ENCODE measurements at regions not wholly inside any gene's neighbourhood (a gene's known extent, or its start where the extent isn't known, plus 50 kb on each side); places are given as distances from the start of the nearest gene placed in this dataset.

DNA sequence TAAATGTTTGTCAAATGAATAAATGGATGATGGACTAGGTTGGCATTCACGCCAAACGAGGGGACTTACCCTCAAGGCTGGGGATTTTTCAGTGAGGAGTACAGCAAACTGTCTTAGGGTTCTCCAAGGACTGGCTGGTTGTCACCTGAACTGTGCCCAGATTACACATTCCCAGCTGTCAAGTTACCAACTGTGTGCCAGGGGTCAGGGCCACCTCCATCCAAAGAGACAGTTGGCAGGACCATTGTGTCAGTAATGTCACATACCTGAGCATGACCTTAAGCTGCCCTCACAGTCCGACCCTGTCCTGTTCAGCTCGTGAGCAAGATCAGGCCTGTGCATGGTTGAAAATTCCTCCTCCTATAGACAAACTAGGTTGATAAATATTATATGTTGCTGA lies 116.7 kb downstream of the MID1IP1 start:
- POLR2A ChIA-PET (ENCODE audit: unreplicated experiment) = no interaction called here
- TF ChIP-seq FOS (IDR thresholded peaks at IDR 0.05; ENCODE audit: low read depth, low read length) (no peak), MAZ (IDR thresholded peaks at IDR 0.05; ENCODE audit: borderline replicate concordance, low read depth, low read length) (no peak), NFE2L2 (IDR thresholded peaks at IDR 0.05; ENCODE audit: low read depth, low read length) (no peak), SMC3 (IDR thresholded peaks at IDR 0.05; ENCODE audit: low read depth, low read length) (no peak), MXI1 (IDR thresholded peaks at IDR 0.05; ENCODE audit: borderline replicate concordance, low read depth, low read length) (no peak), CHD1 (IDR thresholded peaks at IDR 0.05; ENCODE audit: low read depth, low read length) (no peak), USF2 (IDR thresholded peaks at IDR 0.05; ENCODE audit: low read depth, low read length) (no peak), RCOR1 (IDR thresholded peaks at IDR 0.05; ENCODE audit: insufficient replicate concordance, low read length) (no peak), RFX5 (IDR thresholded peaks at IDR 0.05; ENCODE audit: low read depth, low read length) (no peak), RAD21 (IDR thresholded peaks at IDR 0.05; ENCODE audit: low read length) (no peak), MAFK (IDR thresholded peaks at IDR 0.05; ENCODE audit: low read depth, low read length) (no peak), POLR2A (IDR thresholded peaks at IDR 0.05; ENCODE audit: low read depth, low read length) (no peak), BHLHE40 (IDR thresholded peaks at IDR 0.05; ENCODE audit: low read depth, low read length) (no peak), CEBPB (IDR thresholded peaks at IDR 0.05; ENCODE audit: low read depth, low read length) (no peak)
- TF ChIP-seq, protein P1, sequence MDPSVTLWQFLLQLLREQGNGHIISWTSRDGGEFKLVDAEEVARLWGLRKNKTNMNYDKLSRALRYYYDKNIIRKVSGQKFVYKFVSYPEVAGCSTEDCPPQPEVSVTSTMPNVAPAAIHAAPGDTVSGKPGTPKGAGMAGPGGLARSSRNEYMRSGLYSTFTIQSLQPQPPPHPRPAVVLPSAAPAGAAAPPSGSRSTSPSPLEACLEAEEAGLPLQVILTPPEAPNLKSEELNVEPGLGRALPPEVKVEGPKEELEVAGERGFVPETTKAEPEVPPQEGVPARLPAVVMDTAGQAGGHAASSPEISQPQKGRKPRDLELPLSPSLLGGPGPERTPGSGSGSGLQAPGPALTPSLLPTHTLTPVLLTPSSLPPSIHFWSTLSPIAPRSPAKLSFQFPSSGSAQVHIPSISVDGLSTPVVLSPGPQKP (IDR thresholded peaks at IDR 0.05; ENCODE audit: borderline replicate concordance, low read depth, low read length) = no peak
- TF ChIP-seq, protein P2, sequence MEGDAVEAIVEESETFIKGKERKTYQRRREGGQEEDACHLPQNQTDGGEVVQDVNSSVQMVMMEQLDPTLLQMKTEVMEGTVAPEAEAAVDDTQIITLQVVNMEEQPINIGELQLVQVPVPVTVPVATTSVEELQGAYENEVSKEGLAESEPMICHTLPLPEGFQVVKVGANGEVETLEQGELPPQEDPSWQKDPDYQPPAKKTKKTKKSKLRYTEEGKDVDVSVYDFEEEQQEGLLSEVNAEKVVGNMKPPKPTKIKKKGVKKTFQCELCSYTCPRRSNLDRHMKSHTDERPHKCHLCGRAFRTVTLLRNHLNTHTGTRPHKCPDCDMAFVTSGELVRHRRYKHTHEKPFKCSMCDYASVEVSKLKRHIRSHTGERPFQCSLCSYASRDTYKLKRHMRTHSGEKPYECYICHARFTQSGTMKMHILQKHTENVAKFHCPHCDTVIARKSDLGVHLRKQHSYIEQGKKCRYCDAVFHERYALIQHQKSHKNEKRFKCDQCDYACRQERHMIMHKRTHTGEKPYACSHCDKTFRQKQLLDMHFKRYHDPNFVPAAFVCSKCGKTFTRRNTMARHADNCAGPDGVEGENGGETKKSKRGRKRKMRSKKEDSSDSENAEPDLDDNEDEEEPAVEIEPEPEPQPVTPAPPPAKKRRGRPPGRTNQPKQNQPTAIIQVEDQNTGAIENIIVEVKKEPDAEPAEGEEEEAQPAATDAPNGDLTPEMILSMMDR (conservative IDR thresholded peaks at IDR 0.05; ENCODE audit: low read depth, low read length) = no peak
- H4K8ac ChIP-seq (ENCODE audit: low read depth in 2 of 2, low read length in 2 of 2) = no peak overlapping the region

More for the DNA sequence above, 116.7 kb downstream of the MID1IP1 start:
- H3K23ac ChIP-seq (ENCODE audit: low read depth, low read length) = no peak overlapping the region
- no peaks in the 10 kb centered on the region for H3K36me3 ChIP-seq (ENCODE audit: control insufficient read depth, insufficient read depth, low read length)
- no peak overlapping the region for H3K56ac ChIP-seq (ENCODE audit: extremely low read depth, insufficient read depth, low read length)
- CTCF ChIA-PET = no interaction called here
- no peak overlapping the region for H3K27ac ChIP-seq (ENCODE audit: insufficient read depth, low read length)
- H4K5ac ChIP-seq (ENCODE audit: low read depth, low read length) = no peak overlapping the region
- no peak overlapping the region for H3K14ac ChIP-seq (replicated peaks; ENCODE audit: low read depth, low read length)
- dilution Hi-C loops (cut with HindIII; ENCODE audit: low sequenced_read_pairs, unreplicated experiment) = no loop called here
- H2AFZ ChIP-seq (replicated peaks; ENCODE audit: low read length, poor library complexity) = no peak overlapping the region
- no peak overlapping the region for H2BK15ac ChIP-seq (ENCODE audit: low read depth, low read length)
- in situ Hi-C loops (cut with MboI; ENCODE audit: low sequenced_read_pairs) = no loop called here
- no peak overlapping the region for H2BK20ac ChIP-seq (ENCODE audit: low read depth, low read length)
- no peak overlapping the region for H2BK120ac ChIP-seq (ENCODE audit: low read depth, low read length)
- no peak overlapping the region for H3K18ac ChIP-seq (ENCODE audit: low read depth, low read length)
- H3K4ac ChIP-seq (ENCODE audit: low read depth, low read length) = no peak overlapping the region
- H3K79me1 ChIP-seq (ENCODE audit: low read depth in 1 of 2, low read length in 2 of 2) = no peaks in the 10 kb centered on the region
- no peaks in the 10 kb centered on the region for H3K9me1 ChIP-seq (ENCODE audit: insufficient read depth, low read length)
- H3K9me3 ChIP-seq (ENCODE audit: control insufficient read depth, insufficient read depth, low read length) = no peaks in the 10 kb centered on the region
- no peaks in the 10 kb centered on the region for H4K20me1 ChIP-seq (ENCODE audit: insufficient read depth, low read length)
- H2AK5ac ChIP-seq (ENCODE audit: low read depth, low read length) = no peak overlapping the region
- H3K9ac ChIP-seq (ENCODE audit: low read depth, low read length) = no peak overlapping the region
- H4K91ac ChIP-seq (ENCODE audit: insufficient read depth, low read depth, low read length) = no peak overlapping the region
- peaks cover 9% of the 10 kb centered on the region for H3K27me3 ChIP-seq (ENCODE audit: control insufficient read depth, insufficient read depth, low read length)
- 40% methylated on average over 2 of the region's 4 CpGs; no CpG with 5 or more reads in 1 of the 2 experiments for WGBS, 2 experiments (ENCODE audit: extremely low coverage in 2 of 2, insufficient read length in 1 of 2)
- H3K4me1 ChIP-seq (ENCODE audit: control insufficient read depth, insufficient read depth, low read length) = no peaks in the 10 kb centered on the region
- ATAC-seq (ENCODE audit: low read depth) (no peak), DNase-seq (no peak)
- no peak overlapping the region for H3K4me3 ChIP-seq (ENCODE audit: insufficient read depth, low read depth, low read length)
- BruUV-seq (replicated peaks) = no TSS peak
- no peak overlapping the region for H2BK5ac ChIP-seq (ENCODE audit: low read depth, low read length, poor library complexity, severe bottlenecking)
- intact Hi-C loops (cut with micrococcal nuclease) = no loop called here
- H3K4me2 ChIP-seq (ENCODE audit: low read depth, low read length) = no peak overlapping the region
- no peak overlapping the region for H2AK9ac ChIP-seq (replicated peaks; ENCODE audit: low read depth, low read length, poor library complexity)

All from IMR-90 (cell line).